ENCODE measurements at regions not wholly inside any gene's neighbourhood (a gene's known extent, or its start where the extent isn't known, plus 50 kb on each side); places are given as distances from the start of the nearest gene placed in this dataset.
A peak's percentile ranks its signal among the peaks of the same experiment; 100 is the strongest.
"Not testable (repeated sequence)": the region's sequence is repeated elsewhere in the genome, so short reads cannot be mapped to it uniquely, and the experiment has no call there.

DNA sequence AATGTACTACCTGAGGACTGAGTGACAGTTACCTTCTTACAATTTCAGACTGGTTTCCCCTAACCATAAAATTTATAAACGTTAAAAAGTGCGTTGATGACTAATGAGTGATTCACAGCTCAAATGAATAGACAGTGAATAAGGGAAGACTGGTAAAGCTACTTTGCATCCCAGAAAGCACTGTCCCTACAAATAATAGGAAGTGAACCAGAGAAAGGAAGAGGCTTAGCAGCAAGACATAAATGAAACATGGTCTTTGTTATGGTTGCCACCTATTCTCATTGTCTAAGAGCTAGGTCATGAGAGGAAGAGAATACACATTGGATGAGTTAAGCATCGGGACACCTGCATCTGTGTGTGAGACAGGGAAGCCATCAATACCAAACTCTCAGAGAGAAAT is 849.2 kb downstream of the TAF11L14 start:
- DNase-seq: no peak

GRCh38 chr5:18487928-18488480 is 853.7 kb downstream of the TAF11L14 start:
- DNase-seq: no peak

GRCh38 chr5:18489703-18490102 is 855.4 kb downstream of the TAF11L14 start:
- DNase-seq: no peak

DNA sequence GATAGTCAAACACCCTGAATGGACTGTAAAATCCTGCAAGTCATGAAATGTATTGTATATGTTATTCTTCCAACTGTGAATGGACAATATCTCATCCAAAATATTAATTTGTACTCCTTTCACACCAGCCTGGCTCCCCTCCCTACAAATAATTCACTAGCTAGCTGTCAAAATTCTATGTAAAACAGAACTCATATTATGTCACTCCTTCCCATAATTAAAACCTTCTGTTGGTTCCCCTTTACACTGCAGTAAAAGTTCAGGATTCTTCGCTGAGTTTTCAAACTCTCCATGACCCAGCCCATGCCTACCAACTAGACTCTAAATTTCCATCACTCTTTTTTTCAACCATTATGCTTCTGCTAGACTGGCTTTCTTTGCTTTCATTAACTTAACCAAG is 857.1 kb downstream of the TAF11L14 start:
- peak; percentile 0 for DNase-seq

GRCh38 chr5:18495157-18495556 is 860.9 kb downstream of the TAF11L14 start:
- no peak for DNase-seq

- DNase-seq: no peak
Observed at GRCh38 chr5:18496041-18496440, 861.8 kb downstream of the TAF11L14 start.

GRCh38 chr5:18497089-18497488 is 862.8 kb downstream of the TAF11L14 start:
- DNase-seq: no peak

DNA sequence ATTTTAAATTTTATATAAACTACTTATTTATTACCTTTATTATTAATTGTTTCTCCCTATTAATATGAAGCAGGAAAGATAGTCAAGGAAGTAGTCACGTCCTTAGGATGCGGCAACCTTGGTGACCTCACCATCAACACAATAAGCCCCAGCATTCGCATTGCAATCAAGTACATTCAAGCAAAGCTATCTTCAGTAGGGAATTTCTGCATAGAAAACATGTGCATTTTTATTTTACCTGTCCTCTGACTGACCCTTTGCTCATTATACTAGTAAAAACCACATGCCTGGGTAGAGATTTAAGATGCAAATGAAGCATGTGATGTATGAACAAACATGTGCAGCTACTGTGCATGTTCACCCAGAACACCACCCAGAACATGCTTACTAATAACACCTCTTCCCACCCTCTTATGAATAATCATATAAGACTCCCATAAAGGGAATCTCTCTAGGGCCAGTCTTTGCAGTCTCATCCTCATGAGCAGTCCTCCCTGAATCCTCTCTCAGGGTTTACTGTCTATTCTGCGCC is 869.6 kb downstream of the TAF11L14 start:
- DNase-seq: no peak

- no peak for DNase-seq
Observed at GRCh38 chr5:18507114-18507513, 872.9 kb downstream of the TAF11L14 start.

GRCh38 chr5:18517641-18518380 is 883.6 kb downstream of the TAF11L14 start:
- no peak for DNase-seq

DNA sequence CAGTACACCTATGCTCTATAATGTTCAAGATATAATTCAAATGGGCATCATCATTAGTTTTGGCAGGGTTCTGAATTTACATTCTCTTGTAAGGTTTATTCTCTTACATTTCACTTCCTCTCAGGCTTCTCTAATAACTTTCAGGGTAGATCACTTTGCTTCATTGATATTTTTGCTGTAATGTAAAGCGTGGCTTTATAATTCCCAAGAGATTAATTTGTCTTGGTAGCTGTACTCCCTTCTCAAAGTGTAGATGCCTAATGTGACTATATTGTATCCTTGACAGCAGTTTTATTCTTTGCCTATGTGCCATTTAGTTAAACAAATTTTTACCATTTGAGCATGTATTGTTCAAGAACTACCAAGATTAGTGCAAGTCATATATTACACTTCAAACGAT is 889.1 kb downstream of the TAF11L14 start:
- no peak for DNase-seq

- no peak for DNase-seq
Observed at GRCh38 chr5:18526792-18527405, 892.6 kb downstream of the TAF11L14 start.

GRCh38 chr5:18533137-18533536 is 898.9 kb downstream of the TAF11L14 start:
- no peak for DNase-seq

DNA sequence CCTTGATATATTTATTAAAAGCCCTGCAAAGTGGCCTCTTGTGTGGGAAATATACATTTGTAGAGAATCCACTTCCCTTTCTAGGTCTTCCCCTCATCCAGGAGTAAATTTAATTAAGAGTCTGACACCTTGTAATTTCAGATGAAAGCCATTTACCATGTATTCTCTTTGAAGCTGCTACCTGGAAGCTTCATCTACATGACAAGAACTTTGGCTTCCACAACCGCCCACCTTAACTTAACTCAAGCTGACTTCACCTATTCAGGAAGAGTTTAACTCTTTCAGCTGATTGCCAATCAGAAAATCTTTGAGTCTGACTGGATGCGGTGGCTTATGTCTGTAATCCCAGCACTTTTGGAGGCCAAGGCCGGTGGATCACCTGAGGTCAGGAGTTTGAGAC is 899.9 kb downstream of the TAF11L14 start:
- DNase-seq: no peak

- DNase-seq: not testable (repeated sequence)
Observed at GRCh38 chr5:18535753-18536152, 901.5 kb downstream of the TAF11L14 start.

DNA sequence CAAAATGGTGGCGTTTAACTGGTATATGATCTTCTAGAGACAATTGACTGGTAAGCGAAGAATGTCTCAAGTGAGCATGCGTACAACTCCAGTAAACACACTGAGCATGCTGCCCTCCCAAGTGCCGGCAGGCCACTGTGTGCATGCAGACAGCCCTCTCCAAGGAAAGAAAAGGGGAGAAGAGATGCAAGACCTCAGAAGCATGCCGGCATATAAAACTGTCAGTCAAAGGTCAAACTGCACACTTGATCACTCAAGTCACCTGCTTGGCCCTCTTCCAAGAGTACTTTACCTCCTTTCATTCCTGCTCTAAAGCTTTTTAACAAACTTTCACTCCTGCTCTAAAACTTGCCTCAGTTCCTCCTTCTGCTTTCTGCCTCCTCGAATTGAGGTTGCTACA is 910.2 kb downstream of the TAF11L14 start:
- no peak for DNase-seq

DNA sequence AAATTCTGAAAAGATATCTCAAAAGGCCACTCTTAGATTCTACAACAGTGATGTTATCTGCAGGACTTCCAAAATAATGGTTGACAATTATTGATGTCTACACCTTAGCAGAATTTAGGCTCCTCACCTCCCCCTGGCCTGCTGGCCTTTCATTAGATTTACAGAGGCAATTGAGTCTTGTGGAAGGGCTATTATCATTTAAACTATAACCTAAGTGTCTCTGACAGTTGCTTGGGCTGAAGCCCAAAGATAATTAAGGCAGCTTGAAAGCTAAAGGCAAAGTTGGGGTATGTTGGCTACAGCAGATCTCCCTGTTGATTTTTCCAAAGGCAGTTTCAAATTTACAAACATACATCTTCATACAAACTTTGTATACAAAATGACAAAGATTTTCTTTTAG is 912.3 kb downstream of the TAF11L14 start:
- DNase-seq: no peak

GRCh38 chr5:18551716-18552115 is 917.5 kb downstream of the TAF11L14 start:
- no peak for DNase-seq

- peak; percentile 19 for DNase-seq
Observed at GRCh38 chr5:18553269-18553668, 919.0 kb downstream of the TAF11L14 start.

GRCh38 chr5:18560602-18561001 is 926.3 kb downstream of the TAF11L14 start:
- no peak for DNase-seq

DNA sequence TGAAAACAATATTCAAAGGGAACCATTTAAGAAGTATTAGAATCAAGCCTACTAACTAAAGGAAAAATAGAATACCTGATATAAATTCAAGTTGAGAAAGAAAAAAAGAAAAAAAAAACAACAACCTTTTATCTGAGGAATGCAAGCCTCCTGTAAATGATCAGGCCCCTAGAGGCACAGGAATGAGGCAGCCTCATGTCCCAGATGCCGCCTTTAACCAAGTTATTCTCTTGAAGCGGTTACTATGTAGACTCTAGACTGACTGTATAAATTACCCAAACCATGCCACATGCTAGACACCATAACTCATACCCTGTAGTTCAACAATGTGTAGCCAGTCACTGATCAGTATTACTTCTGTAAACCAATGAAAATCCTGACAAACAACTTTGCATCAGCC is 929.6 kb downstream of the TAF11L14 start:
- DNase-seq: no peak

GRCh38 chr5:18566671-18567070 is 932.4 kb downstream of the TAF11L14 start:
- no peak for DNase-seq

- no peak for DNase-seq
Observed at GRCh38 chr5:18576586-18576985, 942.3 kb downstream of the TAF11L14 start.

DNA sequence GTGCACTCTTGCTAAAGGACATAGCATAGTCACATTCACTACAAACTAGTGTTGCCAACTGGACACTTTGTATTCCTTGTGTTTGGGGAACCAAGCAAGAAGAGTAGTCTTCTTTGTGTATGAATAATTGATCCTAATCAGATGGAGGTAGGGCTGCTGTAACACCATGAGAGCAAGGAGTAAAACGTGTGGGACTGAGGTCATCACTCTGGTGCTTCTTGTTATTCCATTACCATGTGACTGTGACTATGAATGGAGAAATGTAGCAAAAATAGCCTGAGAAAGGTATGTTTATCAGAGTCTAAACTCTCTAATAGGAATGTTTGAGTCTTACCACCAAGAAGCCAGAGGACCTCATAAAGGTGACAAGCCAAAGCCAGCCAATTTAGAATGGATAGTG is 966.9 kb downstream of the TAF11L14 start:
- DNase-seq: no peak

All from fibroblast of skin of scalp (primary cell).